ENCODE measurements at regions not wholly inside any gene's neighbourhood (a gene's known extent, or its start where the extent isn't known, plus 50 kb on each side); places are given as distances from the start of the nearest gene placed in this dataset.
A peak's percentile ranks its signal among the peaks of the same experiment; 100 is the strongest.

- no peak for DNase-seq (ENCODE audit: low read depth)
These were observed 110.6 kb upstream of the RIOK3 start for GRCh38 chr18:23342506-23342905.

- no peak for DNase-seq (ENCODE audit: low read depth)
These were observed 102.9 kb upstream of the RIOK3 start for GRCh38 chr18:23350188-23350587.

- DNase-seq (ENCODE audit: low read depth), result no peak
These were observed 101.6 kb upstream of the RIOK3 start for GRCh38 chr18:23351521-23351920.

- DNase-seq (ENCODE audit: low read depth), result no peak
These were observed 101.0 kb upstream of the RIOK3 start for GRCh38 chr18:23352042-23352441.

GRCh38 chr18:23353459-23353858 is 99.6 kb upstream of the RIOK3 start:
- DNase-seq (ENCODE audit: low read depth), result peak; percentile 64

- peak; percentile 63 for DNase-seq (ENCODE audit: low read depth)
These were observed 98.5 kb upstream of the RIOK3 start for GRCh38 chr18:23354625-23355024.

- DNase-seq (ENCODE audit: low read depth), result no peak
These were observed 97.9 kb upstream of the RIOK3 start for GRCh38 chr18:23355206-23355605.

GRCh38 chr18:23356424-23356823 is 96.7 kb upstream of the RIOK3 start:
- no peak for DNase-seq (ENCODE audit: low read depth)

- DNase-seq (ENCODE audit: low read depth), result peak; percentile 52
These were observed 96.0 kb upstream of the RIOK3 start for GRCh38 chr18:23356915-23357601.

GRCh38 chr18:23357996-23358594 is 95.0 kb upstream of the RIOK3 start:
- DNase-seq (ENCODE audit: low read depth), result no peak

- no peak for DNase-seq (ENCODE audit: low read depth)
These were observed 93.7 kb upstream of the RIOK3 start for GRCh38 chr18:23359421-23359820.

GRCh38 chr18:23363865-23364570 is 89.1 kb upstream of the RIOK3 start:
- no peak for DNase-seq (ENCODE audit: low read depth)

GRCh38 chr18:23365602-23366001 is 87.5 kb upstream of the RIOK3 start:
- DNase-seq (ENCODE audit: low read depth), result no peak

GRCh38 chr18:23369266-23369665 is 83.8 kb upstream of the RIOK3 start:
- no peak for DNase-seq (ENCODE audit: low read depth)

GRCh38 chr18:23373570-23373969 is 79.5 kb upstream of the RIOK3 start:
- DNase-seq (ENCODE audit: low read depth), result no peak

- DNase-seq (ENCODE audit: low read depth), result peak; percentile 92
These were observed 75.3 kb upstream of the RIOK3 start for GRCh38 chr18:23377669-23378301.

GRCh38 chr18:23378302-23378686 is 74.8 kb upstream of the RIOK3 start:
- DNase-seq (ENCODE audit: low read depth), result peak; percentile 68

- DNase-seq (ENCODE audit: low read depth), result peak; percentile 70
These were observed 73.0 kb upstream of the RIOK3 start for GRCh38 chr18:23380001-23380550.

- DNase-seq (ENCODE audit: low read depth), result no peak
These were observed 72.3 kb upstream of the RIOK3 start for GRCh38 chr18:23380817-23381216.

GRCh38 chr18:23383494-23383893 is 69.6 kb upstream of the RIOK3 start:
- no peak for DNase-seq (ENCODE audit: low read depth)

- no peak for DNase-seq (ENCODE audit: low read depth)
These were observed 68.0 kb upstream of the RIOK3 start for GRCh38 chr18:23384778-23385736.

Data from renal cortical epithelial cell (primary cell).